ENCODE measurements at regions not wholly inside any gene's neighbourhood (a gene's known extent, or its start where the extent isn't known, plus 50 kb on each side); places are given as distances from the start of the nearest gene placed in this dataset.

DNA sequence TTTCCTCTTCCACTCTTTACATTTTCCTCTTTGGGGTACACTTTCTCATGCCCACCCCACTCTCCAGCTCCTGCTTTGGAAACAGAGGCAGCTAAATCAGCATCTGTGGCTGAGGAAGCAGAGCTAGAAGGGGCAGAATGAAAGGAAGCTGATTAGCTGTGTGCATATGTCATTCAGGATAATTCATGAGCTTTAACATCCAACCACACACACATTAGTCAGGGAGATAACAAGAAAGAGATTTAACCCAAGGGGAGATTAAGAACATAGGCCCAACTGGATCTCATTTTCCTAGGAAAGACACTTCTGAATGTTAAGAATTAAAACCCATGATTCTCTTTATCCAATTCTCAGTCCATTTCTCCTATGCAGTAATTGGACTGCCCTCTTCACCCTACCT, 405.5 kb downstream of the TBC1D4 start:
- no peaks in the 10 kb centered on the region for H3K9me1 ChIP-seq (ENCODE audit: control insufficient read depth, extremely low read depth, insufficient read depth, low read length)
- no peaks in the 10 kb centered on the region for H4K20me1 ChIP-seq (ENCODE audit: control insufficient read depth, extremely low read depth, insufficient read depth, low read length)
- TF ChIP-seq, protein P1, sequence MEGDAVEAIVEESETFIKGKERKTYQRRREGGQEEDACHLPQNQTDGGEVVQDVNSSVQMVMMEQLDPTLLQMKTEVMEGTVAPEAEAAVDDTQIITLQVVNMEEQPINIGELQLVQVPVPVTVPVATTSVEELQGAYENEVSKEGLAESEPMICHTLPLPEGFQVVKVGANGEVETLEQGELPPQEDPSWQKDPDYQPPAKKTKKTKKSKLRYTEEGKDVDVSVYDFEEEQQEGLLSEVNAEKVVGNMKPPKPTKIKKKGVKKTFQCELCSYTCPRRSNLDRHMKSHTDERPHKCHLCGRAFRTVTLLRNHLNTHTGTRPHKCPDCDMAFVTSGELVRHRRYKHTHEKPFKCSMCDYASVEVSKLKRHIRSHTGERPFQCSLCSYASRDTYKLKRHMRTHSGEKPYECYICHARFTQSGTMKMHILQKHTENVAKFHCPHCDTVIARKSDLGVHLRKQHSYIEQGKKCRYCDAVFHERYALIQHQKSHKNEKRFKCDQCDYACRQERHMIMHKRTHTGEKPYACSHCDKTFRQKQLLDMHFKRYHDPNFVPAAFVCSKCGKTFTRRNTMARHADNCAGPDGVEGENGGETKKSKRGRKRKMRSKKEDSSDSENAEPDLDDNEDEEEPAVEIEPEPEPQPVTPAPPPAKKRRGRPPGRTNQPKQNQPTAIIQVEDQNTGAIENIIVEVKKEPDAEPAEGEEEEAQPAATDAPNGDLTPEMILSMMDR (optimal IDR thresholded peaks at IDR 0.05 in 1 of 3, IDR thresholded peaks at IDR 0.05 in 1 of 3, conservative IDR thresholded peaks at IDR 0.05 in 1 of 3; ENCODE audit: extremely low read depth in 1 of 3, insufficient read depth in 2 of 3, low read length in 3 of 3), result no peak
- TF ChIP-seq EZH2 (IDR thresholded peaks at IDR 0.05; ENCODE audit: low read length), result no peak
- H3K36me3 ChIP-seq (ENCODE audit: control insufficient read depth in 2 of 2, extremely low read depth in 1 of 2, insufficient read depth in 2 of 2, low read length in 2 of 2), result no peaks in the 10 kb centered on the region
- H3K4me1 ChIP-seq (ENCODE audit: control insufficient read depth, extremely low read depth, insufficient read depth, low read length), result no peaks in the 10 kb centered on the region
- no peak overlapping the region for H3K9ac ChIP-seq (ENCODE audit: control insufficient read depth, extremely low read depth, insufficient read depth, low read length)
- DNase-seq (ENCODE audit: low read depth, low spot score) (no peak), FAIRE-seq (no peak)
- no peaks in the 10 kb centered on the region for H3K9me3 ChIP-seq (ENCODE audit: control insufficient read depth, low read depth, low read length)
- H3K27me3 ChIP-seq (ENCODE audit: control insufficient read depth, extremely low read depth, insufficient read depth, low read length), result no peaks in the 10 kb centered on the region
- H3K4me2 ChIP-seq (ENCODE audit: control insufficient read depth, extremely low read depth, insufficient read depth, low read depth, low read length), result no peak overlapping the region
- H3K4me3 ChIP-seq (ENCODE audit: control insufficient read depth in 2 of 3, extremely low read depth in 1 of 3, insufficient read depth in 2 of 3, low read depth in 1 of 3, low read length in 3 of 3), result no peak overlapping the region
- no peaks in the 10 kb centered on the region for H3K79me2 ChIP-seq (ENCODE audit: control insufficient read depth, insufficient read depth, low read length)
- dilution Hi-C loops (cut with MboI; ENCODE audit: extremely low pct_ligation_motif_present, low sequenced_read_pairs), result no loop called here
- no peak overlapping the region for H2AFZ ChIP-seq (ENCODE audit: control insufficient read depth, low read length)
- H3K27ac ChIP-seq (ENCODE audit: control insufficient read depth, insufficient read depth, low read length), result no peak overlapping the region

DNA sequence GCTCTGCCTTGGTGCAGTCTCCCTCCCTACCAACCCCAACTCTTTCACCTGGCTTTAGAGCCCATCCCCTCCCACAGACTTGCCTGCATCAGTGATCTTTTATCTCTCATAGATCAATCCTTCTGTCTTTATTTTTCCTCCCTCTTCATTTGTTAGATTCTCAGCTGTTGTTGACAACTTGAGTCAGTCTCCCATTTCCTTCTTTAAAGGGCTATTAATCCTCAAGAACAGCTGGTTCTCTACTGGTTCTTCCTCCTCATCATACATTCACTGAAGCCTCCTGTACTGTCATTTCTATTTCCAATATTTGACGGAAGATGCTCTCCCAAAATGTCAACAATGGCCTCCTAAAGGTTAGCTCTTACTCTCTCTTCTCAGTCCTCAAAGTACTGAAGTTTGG, 408.2 kb downstream of the TBC1D4 start:
- Histone ChIP-seq H3K4me3 (ENCODE audit: control insufficient read depth in 2 of 3, extremely low read depth in 1 of 3, insufficient read depth in 2 of 3, low read depth in 1 of 3, low read length in 3 of 3) (no peak overlapping the region), H3K9me1 (ENCODE audit: control insufficient read depth, extremely low read depth, insufficient read depth, low read length) (no peaks in the 10 kb centered on the region), H3K4me2 (ENCODE audit: control insufficient read depth, extremely low read depth, insufficient read depth, low read depth, low read length) (no peak overlapping the region), H3K4me1 (ENCODE audit: control insufficient read depth, extremely low read depth, insufficient read depth, low read length) (no peaks in the 10 kb centered on the region), H4K20me1 (ENCODE audit: control insufficient read depth, extremely low read depth, insufficient read depth, low read length) (no peaks in the 10 kb centered on the region), H3K27me3 (ENCODE audit: control insufficient read depth, extremely low read depth, insufficient read depth, low read length) (no peaks in the 10 kb centered on the region), H3K36me3 (ENCODE audit: control insufficient read depth in 2 of 2, extremely low read depth in 1 of 2, insufficient read depth in 2 of 2, low read length in 2 of 2) (no peaks in the 10 kb centered on the region), H2AFZ (ENCODE audit: control insufficient read depth, low read length) (no peak overlapping the region), H3K9ac (ENCODE audit: control insufficient read depth, extremely low read depth, insufficient read depth, low read length) (no peak overlapping the region), H3K79me2 (ENCODE audit: control insufficient read depth, insufficient read depth, low read length) (no peaks in the 10 kb centered on the region), H3K9me3 (ENCODE audit: control insufficient read depth, low read depth, low read length) (no peaks in the 10 kb centered on the region), H3K27ac (ENCODE audit: control insufficient read depth, insufficient read depth, low read length) (no peak overlapping the region)
- dilution Hi-C loops (cut with MboI; ENCODE audit: extremely low pct_ligation_motif_present, low sequenced_read_pairs), result no loop called here
- no peak for DNase-seq (ENCODE audit: low read depth, low spot score)
- FAIRE-seq, result no peak
- no peak for TF ChIP-seq EZH2 (IDR thresholded peaks at IDR 0.05; ENCODE audit: low read length)
- TF ChIP-seq, protein P1 (optimal IDR thresholded peaks at IDR 0.05 in 1 of 3, IDR thresholded peaks at IDR 0.05 in 1 of 3, conservative IDR thresholded peaks at IDR 0.05 in 1 of 3; ENCODE audit: extremely low read depth in 1 of 3, insufficient read depth in 2 of 3, low read length in 3 of 3), result no peak
